Neuronal stem cell (in vitro differentiated cells): ENCODE measurements at regions not wholly inside any gene's neighbourhood (a gene's known extent, or its start where the extent isn't known, plus 50 kb on each side); places are given as distances from the start of the nearest gene placed in this dataset.

Experiments used
- DNase-seq: peaks from one replicate; pipeline ENCODE4 v3.0.0-alpha.2; 2013; ENCODE audit warnings: low spot score
- H2AFZ ChIP-seq: one replicate; pipeline ENCODE4 v1.6.1; 2013; ENCODE audit warnings: mild to moderate bottlenecking, low read length, inconsistent platforms
- H2AK5ac ChIP-seq: 2 replicates; pipeline ENCODE4 v1.6.1; 2013; ENCODE audit warnings: low read depth, mild to moderate bottlenecking, inconsistent platforms, low read length, moderate library complexity, mixed read lengths
- H2BK120ac ChIP-seq: 2 replicates; pipeline ENCODE4 v1.6.1; 2013; ENCODE audit warnings: low read depth, mild to moderate bottlenecking, inconsistent platforms, low read length, moderate library complexity, mixed read lengths
- H2BK12ac ChIP-seq: one replicate; pipeline ENCODE4 v1.6.1; 2013; ENCODE audit warnings: low read length, inconsistent platforms
- H2BK15ac ChIP-seq: 2 replicates; pipeline ENCODE4 v1.6.1; 2013; ENCODE audit warnings: mild to moderate bottlenecking, low read length, inconsistent platforms, mixed read lengths
- H2BK5ac ChIP-seq: one replicate; pipeline ENCODE4 v1.6.1; 2013; ENCODE audit warnings: inconsistent platforms, mild to moderate bottlenecking, low read length, moderate library complexity
- H3K14ac ChIP-seq: one replicate; pipeline ENCODE4 v1.6.1; 2013; ENCODE audit warnings: low read length, inconsistent platforms
- H3K18ac ChIP-seq: 2 replicates; pipeline ENCODE4 v1.6.1; 2013; ENCODE audit warnings: low read length, inconsistent platforms
- H3K23ac ChIP-seq: 2 replicates; pipeline ENCODE4 v1.6.1; 2013; ENCODE audit warnings: low read depth, mild to moderate bottlenecking, mixed read lengths, low read length, inconsistent platforms; ENCODE audit not compliant: poor library complexity
- H3K27ac ChIP-seq: replicated peaks from 3 replicates; pipeline ENCODE4 v1.5.1; 2013; ENCODE audit warnings: low read length, inconsistent platforms
- H3K27me3 ChIP-seq, 3 experiments: 2 replicates each; pipeline ENCODE4 v1.6.1; 2013; ENCODE audit warnings: low read length in 3 of 3, mild to moderate bottlenecking in 2 of 3, inconsistent platforms in 1 of 3, low read depth in 1 of 3, mixed read lengths in 1 of 3, moderate library complexity in 1 of 3; ENCODE audit not compliant: control insufficient read depth in 3 of 3, insufficient read depth in 3 of 3
- H3K36me3 ChIP-seq, 2 donors: replicated peaks in 1 of 2; 2 replicates each; pipeline ENCODE4 v1.6.1; 2013; ENCODE audit warnings: low read length in 2 of 2; ENCODE audit not compliant: control insufficient read depth in 2 of 2, insufficient read depth in 2 of 2
- H3K4ac ChIP-seq: 2 replicates; pipeline ENCODE4 v1.6.1; 2013; ENCODE audit warnings: inconsistent platforms, mild to moderate bottlenecking, low read length, moderate library complexity
- H3K4me1 ChIP-seq, 2 donors: 1 replicate in 1 of 2; 2 replicates in 1 of 2; pipeline ENCODE4 v1.6.1; 2013; ENCODE audit warnings: low read length in 2 of 2, low read depth in 1 of 2; ENCODE audit not compliant: control insufficient read depth in 2 of 2, insufficient read depth in 1 of 2
- H3K4me2 ChIP-seq: one replicate; pipeline ENCODE4 v1.6.1; 2013; ENCODE audit warnings: mild to moderate bottlenecking, low read length, inconsistent platforms; ENCODE audit not compliant: insufficient read depth, poor library complexity, severe bottlenecking
- H3K4me3 ChIP-seq, 2 donors: 2 replicates each; pipeline ENCODE4 v1.5.1; 2013; ENCODE audit warnings: low read length in 2 of 2, mild to moderate bottlenecking in 2 of 2, inconsistent platforms in 1 of 2, moderate library complexity in 1 of 2
- H3K79me1 ChIP-seq: one replicate; pipeline ENCODE4 v1.6.1; 2013; ENCODE audit warnings: low read depth, mild to moderate bottlenecking, inconsistent platforms, low read length, moderate library complexity
- H3K9ac ChIP-seq: one replicate; pipeline ENCODE4 v1.6.1; 2013; ENCODE audit warnings: mild to moderate bottlenecking, low read depth, low read length, inconsistent platforms; ENCODE audit not compliant: poor library complexity
- H3K9me3 ChIP-seq, 2 donors: replicated peaks in 1 of 2; 2 replicates each; pipeline versions ENCODE3 to v1.6.1; 2013; ENCODE audit warnings: low read length in 2 of 2, mild to moderate bottlenecking in 2 of 2, inconsistent platforms in 1 of 2, low read depth in 1 of 2, mixed read lengths in 1 of 2, moderate library complexity in 1 of 2; ENCODE audit not compliant: control insufficient read depth in 2 of 2, insufficient read depth in 1 of 2
- H4K8ac ChIP-seq: one replicate; pipeline ENCODE4 v1.6.1; 2013; ENCODE audit warnings: low read depth, mild to moderate bottlenecking, inconsistent platforms, low read length, moderate library complexity
- H4K91ac ChIP-seq: one replicate; pipeline ENCODE4 v1.6.1; 2013; ENCODE audit warnings: low read length, low read depth, mild to moderate bottlenecking, inconsistent platforms; ENCODE audit not compliant: poor library complexity
- WGBS, 2 donors: extraction: QIAGEN DNeasy Blood & Tissue Kit; methylation state at CpG; one replicate each; pipeline ENCODE4 v1.1.7; 2013; ENCODE audit warnings: missing lambda C conversion rate in 2 of 2, mixed read lengths in 1 of 2; ENCODE audit not compliant: insufficient read length in 2 of 2, insufficient replicate concordance in 1 of 2; ENCODE audit errors: extremely low coverage in 2 of 2; 5-methylcytosine and 5-hydroxymethylcytosine counted together

DNA sequence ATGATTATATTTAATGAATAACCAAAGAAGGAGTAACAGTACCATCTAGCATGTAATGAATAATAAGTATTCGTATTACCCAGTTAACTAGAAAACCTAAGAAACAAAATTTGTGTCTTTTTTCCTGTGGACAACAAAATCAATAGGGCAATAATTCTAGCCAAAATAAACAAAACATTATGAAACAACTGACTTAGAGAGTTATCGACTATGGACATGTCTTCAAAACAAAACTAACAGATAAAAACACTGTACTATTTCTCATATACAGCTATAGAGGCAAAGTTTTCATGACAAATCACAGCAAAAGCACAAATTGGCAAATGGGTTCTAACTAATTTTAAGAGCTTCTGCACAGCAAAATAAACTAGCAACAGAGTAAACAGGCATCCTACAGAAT, 224.1 kb downstream of the ALX1 start:
- no peak overlapping the region for H2AK5ac ChIP-seq
- H3K9me3 ChIP-seq: no peaks in the 10 kb centered on the region
- no peaks in the 10 kb centered on the region for H3K27me3 ChIP-seq
- no peak overlapping the region for H3K14ac ChIP-seq
- no peak overlapping the region for H2BK120ac ChIP-seq
- H2BK12ac ChIP-seq: no peak overlapping the region
- H4K8ac ChIP-seq: no peak overlapping the region
- no peak overlapping the region for H4K91ac ChIP-seq
- H2BK5ac ChIP-seq: no peak overlapping the region
- H2BK15ac ChIP-seq: no peak overlapping the region
- H3K18ac ChIP-seq: no peak overlapping the region
- no peak for DNase-seq
- no peak overlapping the region for H3K4ac ChIP-seq
- H3K4me3 ChIP-seq: no peak overlapping the region
- no peaks in the 10 kb centered on the region for H3K4me1 ChIP-seq
- no peak overlapping the region for H3K9ac ChIP-seq
- no CpG with 5 or more reads among the region's 2 CpGs for WGBS, 2 donors
- no peak overlapping the region for H2AFZ ChIP-seq
- H3K79me1 ChIP-seq: no peaks in the 10 kb centered on the region
- H3K36me3 ChIP-seq: no peaks in the 10 kb centered on the region
- H3K4me2 ChIP-seq: no peak overlapping the region
- H3K27ac ChIP-seq: no peak overlapping the region
- no peak overlapping the region for H3K23ac ChIP-seq

DNA sequence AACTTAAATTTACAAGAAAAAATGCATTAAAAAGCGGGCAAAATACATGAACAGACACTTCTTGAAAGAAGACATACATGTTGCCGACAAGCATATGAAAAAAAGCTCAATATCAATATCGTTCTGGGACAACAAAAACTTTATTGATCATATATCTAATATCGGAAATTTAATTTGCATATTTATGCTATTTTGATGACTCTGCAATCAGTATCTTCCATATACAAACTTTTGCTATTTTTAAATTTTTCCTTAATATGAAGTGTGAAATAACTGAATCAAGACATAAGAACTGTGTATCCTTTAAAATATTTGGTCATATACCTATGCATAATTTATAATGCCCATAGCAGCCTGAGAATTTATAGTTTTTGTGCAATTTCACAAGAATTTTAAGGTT, 224.6 kb downstream of the ALX1 start:
- no peak overlapping the region for H3K27ac ChIP-seq
- no CpG with 5 or more reads among the region's 4 CpGs for WGBS, 2 donors
- H3K27me3 ChIP-seq: no peaks in the 10 kb centered on the region
- H2BK12ac ChIP-seq: no peak overlapping the region
- no peak overlapping the region for H3K14ac ChIP-seq
- H3K36me3 ChIP-seq: no peaks in the 10 kb centered on the region
- H4K8ac ChIP-seq: no peak overlapping the region
- H2AK5ac ChIP-seq: no peak overlapping the region
- no peaks in the 10 kb centered on the region for H3K9me3 ChIP-seq
- no peak overlapping the region for H3K4ac ChIP-seq
- no peak overlapping the region for H3K4me2 ChIP-seq
- H2AFZ ChIP-seq: no peak overlapping the region
- DNase-seq: no peak
- H4K91ac ChIP-seq: no peak overlapping the region
- H2BK120ac ChIP-seq: no peak overlapping the region
- H2BK5ac ChIP-seq: no peak overlapping the region
- H2BK15ac ChIP-seq: no peak overlapping the region
- H3K4me3 ChIP-seq: no peak overlapping the region
- no peak overlapping the region for H3K9ac ChIP-seq
- no peaks in the 10 kb centered on the region for H3K4me1 ChIP-seq
- H3K23ac ChIP-seq: no peak overlapping the region
- H3K18ac ChIP-seq: no peak overlapping the region
- H3K79me1 ChIP-seq: no peaks in the 10 kb centered on the region

DNA sequence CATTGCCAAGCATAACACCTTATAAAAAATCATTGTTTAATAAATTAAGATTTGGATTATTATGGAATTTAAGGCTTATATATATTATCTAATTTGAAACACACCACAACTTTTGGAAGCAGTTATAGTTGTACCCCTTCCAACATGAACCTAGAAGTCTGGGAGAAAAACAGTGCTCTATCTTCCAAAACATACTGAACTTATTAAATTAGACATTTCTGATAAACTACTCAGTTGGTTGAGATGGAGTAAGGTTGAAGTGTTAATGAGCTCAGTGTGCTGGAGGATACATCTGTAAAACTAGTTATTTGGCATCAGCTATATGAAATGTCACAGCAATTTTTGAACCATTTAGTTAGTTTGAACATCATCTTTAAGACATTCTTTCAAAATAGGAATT, 227.4 kb downstream of the ALX1 start:
- no peak overlapping the region for H3K18ac ChIP-seq
- H3K27ac ChIP-seq: no peak overlapping the region
- H2BK5ac ChIP-seq: no peak overlapping the region
- H3K9me3 ChIP-seq: no peaks in the 10 kb centered on the region
- H2AFZ ChIP-seq: no peak overlapping the region
- H3K14ac ChIP-seq: no peak overlapping the region
- DNase-seq: no peak
- H3K4me2 ChIP-seq: no peak overlapping the region
- no peak overlapping the region for H4K91ac ChIP-seq
- no peak overlapping the region for H3K4me3 ChIP-seq
- no peak overlapping the region for H2BK120ac ChIP-seq
- no peak overlapping the region for H3K4ac ChIP-seq
- H3K9ac ChIP-seq: no peak overlapping the region
- H4K8ac ChIP-seq: no peak overlapping the region
- no peaks in the 10 kb centered on the region for H3K79me1 ChIP-seq
- H3K23ac ChIP-seq: no peak overlapping the region
- H3K36me3 ChIP-seq: no peaks in the 10 kb centered on the region
- no peak overlapping the region for H2AK5ac ChIP-seq
- H3K4me1 ChIP-seq: no peaks in the 10 kb centered on the region
- H3K27me3 ChIP-seq: no peaks in the 10 kb centered on the region
- no peak overlapping the region for H2BK12ac ChIP-seq
- H2BK15ac ChIP-seq: no peak overlapping the region

DNA sequence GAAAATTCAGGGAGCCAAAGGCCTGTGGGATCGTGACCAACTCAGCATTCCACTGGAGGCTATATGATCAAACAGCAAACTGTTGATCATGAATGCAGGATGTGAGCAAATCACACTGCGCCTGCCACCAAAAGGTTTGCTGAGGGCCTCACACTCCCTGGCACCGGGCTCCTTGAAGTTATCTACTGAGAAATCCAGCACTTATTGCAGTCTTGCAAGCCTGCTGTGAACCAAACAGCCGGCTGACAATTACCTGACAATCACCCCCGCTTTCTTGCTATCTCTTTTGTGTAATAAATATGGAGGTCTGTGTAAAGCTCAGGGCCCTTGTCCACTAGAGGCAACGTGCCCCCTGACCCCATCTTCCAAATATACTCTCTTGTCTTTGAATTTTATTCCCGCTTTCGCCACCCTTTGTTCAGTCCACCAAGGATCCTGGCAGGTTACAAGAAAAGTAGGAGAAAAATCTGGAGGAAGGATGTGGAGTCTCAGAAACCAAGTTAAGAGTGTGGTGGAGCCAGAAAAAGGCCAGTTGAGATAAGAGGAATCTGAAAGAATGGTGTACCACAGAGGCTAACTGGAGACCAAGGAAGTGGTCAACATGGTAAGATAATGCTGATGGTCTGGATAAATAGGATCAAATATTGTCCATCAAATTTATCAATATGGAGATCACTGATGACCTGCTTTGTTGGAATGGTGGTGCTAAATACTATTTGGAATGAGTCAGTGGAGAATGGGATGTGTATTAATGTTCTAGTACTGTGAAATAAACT, 229.2 kb downstream of the ALX1 start:
- no peak for DNase-seq
- no CpG with 5 or more reads among the region's 8 CpGs for WGBS, 2 donors
- H3K9ac ChIP-seq: no peak overlapping the region
- H2AFZ ChIP-seq: peak overlapping the region; percentile 39
- H3K27ac ChIP-seq: no peak overlapping the region
- no peaks in the 10 kb centered on the region for H3K27me3 ChIP-seq
- H3K4me1 ChIP-seq: no peaks in the 10 kb centered on the region
- H3K18ac ChIP-seq: no peak overlapping the region
- H4K91ac ChIP-seq: no peak overlapping the region
- H3K4me3 ChIP-seq: no peak overlapping the region
- no peak overlapping the region for H4K8ac ChIP-seq
- no peaks in the 10 kb centered on the region for H3K36me3 ChIP-seq
- H3K4me2 ChIP-seq: no peak overlapping the region
- no peak overlapping the region for H3K23ac ChIP-seq
- no peak overlapping the region for H2AK5ac ChIP-seq
- H2BK12ac ChIP-seq: no peak overlapping the region
- H2BK120ac ChIP-seq: no peak overlapping the region
- H3K9me3 ChIP-seq: no peaks in the 10 kb centered on the region
- no peak overlapping the region for H2BK15ac ChIP-seq
- H3K4ac ChIP-seq: no peak overlapping the region
- H3K79me1 ChIP-seq: no peaks in the 10 kb centered on the region
- no peak overlapping the region for H2BK5ac ChIP-seq
- no peak overlapping the region for H3K14ac ChIP-seq
